HFFc6 (cell line): ENCODE measurements at regions not wholly inside any gene's neighbourhood (a gene's known extent, or its start where the extent isn't known, plus 50 kb on each side); places are given as distances from the start of the nearest gene placed in this dataset.
"Not testable (repeated sequence)": the region's sequence is repeated elsewhere in the genome, so short reads cannot be mapped to it uniquely, and the experiment has no call there.

ENCODE experiments used
- DNase-seq: peaks from one replicate; pipeline ENCODE4 v3.0.0-alpha.2; 2018
- H3K27ac Mint-ChIP-seq: 2 replicates; pipeline ENCODE4 v1.8.0; 2020; ENCODE audit warnings: mild to moderate bottlenecking, mixed read lengths
- H3K27me3 Mint-ChIP-seq: 2 replicates; pipeline ENCODE4 v1.8.0; 2021; ENCODE audit warnings: mild to moderate bottlenecking, moderate library complexity, mixed read lengths; ENCODE audit not compliant: insufficient read depth
- H3K36me3 Mint-ChIP-seq: 2 replicates; pipeline ENCODE4 v1.8.0; 2021; ENCODE audit warnings: low read depth, mixed read lengths
- H3K4me1 Mint-ChIP-seq: 2 replicates; pipeline ENCODE4 v1.8.0; 2020; ENCODE audit warnings: low read depth, mixed read lengths
- H3K4me3 Mint-ChIP-seq: 2 replicates; pipeline ENCODE4 v1.8.0; 2020; ENCODE audit warnings: mild to moderate bottlenecking, moderate library complexity, mixed read lengths
- H3K9me3 Mint-ChIP-seq: 2 replicates; pipeline ENCODE4 v1.8.0; 2020; ENCODE audit warnings: mild to moderate bottlenecking, mixed read lengths
- TF ChIP-seq, protein P1 (sequence below): fragments of 200-600 bp; sonication (generic); IDR thresholded peaks from 2 replicates; pipeline ENCODE4 v1.5.0; 2021; ENCODE audit warnings: antibody characterized with exemption, mild to moderate bottlenecking

DNA sequence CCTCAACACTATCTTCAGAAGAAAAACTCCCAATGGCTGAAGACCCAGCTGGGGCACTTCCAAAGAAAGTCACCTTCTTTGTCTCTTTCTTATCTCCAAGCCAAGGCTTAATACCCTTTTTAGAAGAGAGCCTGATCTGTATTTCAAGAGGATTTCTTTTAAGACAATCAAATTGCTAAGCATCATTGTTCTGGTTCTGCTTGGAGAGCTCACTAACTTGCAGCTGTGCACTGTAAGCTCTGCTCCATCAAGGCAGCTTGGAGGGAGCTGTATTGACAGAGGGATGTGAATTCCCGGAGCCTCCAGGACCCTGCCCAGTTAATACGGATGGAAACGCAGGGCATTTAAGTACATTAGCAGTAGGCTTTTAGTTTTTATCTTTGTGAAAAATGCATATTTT, 253.1 kb downstream of the TDRD15 start:
- no peaks in the 10 kb centered on the region for H3K4me1 Mint-ChIP-seq
- DNase-seq, result no peak
- H3K27me3 Mint-ChIP-seq, result no peaks in the 10 kb centered on the region
- TF ChIP-seq, protein P1, sequence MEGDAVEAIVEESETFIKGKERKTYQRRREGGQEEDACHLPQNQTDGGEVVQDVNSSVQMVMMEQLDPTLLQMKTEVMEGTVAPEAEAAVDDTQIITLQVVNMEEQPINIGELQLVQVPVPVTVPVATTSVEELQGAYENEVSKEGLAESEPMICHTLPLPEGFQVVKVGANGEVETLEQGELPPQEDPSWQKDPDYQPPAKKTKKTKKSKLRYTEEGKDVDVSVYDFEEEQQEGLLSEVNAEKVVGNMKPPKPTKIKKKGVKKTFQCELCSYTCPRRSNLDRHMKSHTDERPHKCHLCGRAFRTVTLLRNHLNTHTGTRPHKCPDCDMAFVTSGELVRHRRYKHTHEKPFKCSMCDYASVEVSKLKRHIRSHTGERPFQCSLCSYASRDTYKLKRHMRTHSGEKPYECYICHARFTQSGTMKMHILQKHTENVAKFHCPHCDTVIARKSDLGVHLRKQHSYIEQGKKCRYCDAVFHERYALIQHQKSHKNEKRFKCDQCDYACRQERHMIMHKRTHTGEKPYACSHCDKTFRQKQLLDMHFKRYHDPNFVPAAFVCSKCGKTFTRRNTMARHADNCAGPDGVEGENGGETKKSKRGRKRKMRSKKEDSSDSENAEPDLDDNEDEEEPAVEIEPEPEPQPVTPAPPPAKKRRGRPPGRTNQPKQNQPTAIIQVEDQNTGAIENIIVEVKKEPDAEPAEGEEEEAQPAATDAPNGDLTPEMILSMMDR, result no peak
- H3K9me3 Mint-ChIP-seq, result peaks cover 35% of the 10 kb centered on the region
- no peak overlapping the region for H3K4me3 Mint-ChIP-seq
- H3K36me3 Mint-ChIP-seq, result no peaks in the 10 kb centered on the region; the same call in 1 of the 2 replicates
- no peak overlapping the region for H3K27ac Mint-ChIP-seq

DNA sequence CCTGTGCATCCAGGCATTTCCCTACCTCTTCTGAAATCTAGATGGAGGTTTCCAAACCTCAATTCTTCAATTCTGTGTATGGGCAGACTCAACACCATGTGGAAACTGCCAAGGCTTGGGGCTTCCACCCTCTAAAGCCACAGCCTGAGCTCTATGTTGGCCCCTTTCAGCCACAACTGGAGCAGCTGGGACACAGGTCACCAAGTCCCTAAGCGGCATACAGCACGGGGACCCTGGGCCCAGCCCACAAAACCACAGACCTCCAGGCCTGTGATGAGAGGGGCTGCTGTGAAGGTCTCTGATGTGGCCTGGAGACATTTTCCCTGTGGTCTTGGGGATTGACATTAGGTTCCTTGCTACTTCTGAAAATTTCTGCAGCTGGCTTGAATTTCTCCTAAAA, 255.4 kb downstream of the TDRD15 start:
- Mint-ChIP-seq H3K9me3 (peaks cover 30% of the 10 kb centered on the region), H3K36me3 (no peaks in the 10 kb centered on the region; the same call in 1 of the 2 replicates), H3K27me3 (no peaks in the 10 kb centered on the region), H3K4me3 (no peak overlapping the region), H3K4me1 (no peaks in the 10 kb centered on the region), H3K27ac (no peak overlapping the region)
- DNase-seq, result no peak
- TF ChIP-seq, protein P1, result no peak

DNA sequence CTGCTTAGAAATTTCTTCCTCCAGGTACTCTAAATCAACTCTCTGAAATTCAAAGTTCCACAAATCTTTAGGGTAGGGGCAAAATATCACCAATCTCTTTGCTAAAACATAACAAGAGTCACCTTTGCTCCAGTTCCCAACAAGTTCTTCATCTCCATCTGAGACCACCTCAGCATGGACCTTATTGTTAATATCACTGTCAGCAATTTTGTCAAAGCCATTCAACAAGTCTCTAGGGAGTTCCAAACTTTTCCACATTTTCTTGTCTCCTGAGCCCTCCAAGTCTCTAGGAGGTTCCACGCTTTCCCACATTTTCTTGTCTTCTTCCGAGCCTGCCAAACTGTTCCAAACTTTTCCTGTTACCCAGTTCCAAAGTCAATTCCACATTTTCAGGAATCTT, 255.9 kb downstream of the TDRD15 start:
- H3K27ac Mint-ChIP-seq, H3K4me1 Mint-ChIP-seq, DNase-seq, H3K4me3 Mint-ChIP-seq, H3K36me3 Mint-ChIP-seq, H3K27me3 Mint-ChIP-seq: not testable (repeated sequence)
- H3K9me3 Mint-ChIP-seq, result peaks cover 30% of the 10 kb centered on the region

DNA sequence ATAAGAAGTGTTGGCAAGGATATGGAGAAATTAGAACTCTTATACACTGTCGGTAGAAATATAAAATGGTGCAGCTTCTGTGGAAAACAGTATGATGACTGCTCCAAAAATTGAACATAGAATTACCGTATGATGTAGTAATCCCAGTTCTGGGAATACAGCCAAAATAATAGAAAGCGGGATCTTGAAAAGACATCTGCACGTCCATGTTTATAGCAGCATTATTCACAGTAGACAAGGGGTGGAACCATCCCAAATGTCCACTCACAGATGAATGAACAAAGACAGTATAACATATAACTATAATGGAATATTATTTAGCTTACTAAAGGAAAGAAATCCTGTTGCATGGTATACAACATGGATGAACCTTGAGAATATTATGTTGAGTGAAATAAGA, 257.7 kb downstream of the TDRD15 start:
- Mint-ChIP-seq H3K27ac (no peak overlapping the region), H3K4me1 (no peaks in the 10 kb centered on the region), H3K36me3 (no peaks in the 10 kb centered on the region; the same call in 1 of the 2 replicates), H3K4me3 (no peak overlapping the region), H3K9me3 (peaks cover 40% of the 10 kb centered on the region), H3K27me3 (no peaks in the 10 kb centered on the region)
- TF ChIP-seq, protein P1, result no peak
- no peak for DNase-seq

DNA sequence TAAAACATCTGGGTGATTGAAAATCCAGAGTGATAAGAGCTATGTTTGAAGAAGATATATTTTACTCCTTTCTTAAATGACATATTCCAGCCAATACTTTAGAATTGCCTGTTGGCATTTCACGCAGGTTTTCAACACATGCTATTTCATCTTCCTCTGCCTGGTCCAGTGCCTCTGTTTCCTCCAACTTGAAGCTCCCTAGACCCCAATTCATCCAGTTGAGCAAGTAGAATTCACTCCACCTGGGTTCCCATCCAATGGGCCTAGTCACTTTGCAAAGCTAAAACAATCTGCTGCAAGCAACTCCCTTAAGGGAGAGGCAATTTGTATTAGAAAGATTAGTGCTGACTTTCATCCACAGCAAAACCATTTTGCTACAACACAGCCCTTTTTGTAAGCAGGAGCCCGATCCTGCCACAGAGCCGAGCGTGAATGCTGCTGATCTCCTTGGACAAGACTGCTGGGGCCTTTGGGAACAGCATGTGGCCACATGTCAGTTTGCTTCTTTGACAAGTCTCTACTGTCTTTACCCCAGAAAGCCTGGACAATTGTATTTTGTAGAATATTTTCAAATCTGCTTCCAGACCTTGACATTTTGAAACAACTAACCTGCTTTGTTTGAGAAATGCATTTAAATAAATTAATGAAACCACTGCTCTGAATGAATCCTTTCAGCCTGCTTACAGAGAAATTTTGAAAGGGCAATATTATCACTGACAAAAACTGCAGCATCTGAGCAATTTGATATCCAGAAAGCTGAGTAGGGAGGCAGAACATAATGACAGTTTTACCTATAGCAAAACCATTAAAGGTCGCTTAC, 259.1 kb downstream of the TDRD15 start:
- H3K4me1 Mint-ChIP-seq, result no peaks in the 10 kb centered on the region
- no peaks in the 10 kb centered on the region for H3K27me3 Mint-ChIP-seq
- peaks cover 45% of the 10 kb centered on the region for H3K9me3 Mint-ChIP-seq
- no peak overlapping the region for H3K27ac Mint-ChIP-seq
- TF ChIP-seq, protein P1, result no peak
- H3K4me3 Mint-ChIP-seq, result no peak overlapping the region
- peaks cover under 1% of the 10 kb centered on the region for H3K36me3 Mint-ChIP-seq
- DNase-seq, result no peak

DNA sequence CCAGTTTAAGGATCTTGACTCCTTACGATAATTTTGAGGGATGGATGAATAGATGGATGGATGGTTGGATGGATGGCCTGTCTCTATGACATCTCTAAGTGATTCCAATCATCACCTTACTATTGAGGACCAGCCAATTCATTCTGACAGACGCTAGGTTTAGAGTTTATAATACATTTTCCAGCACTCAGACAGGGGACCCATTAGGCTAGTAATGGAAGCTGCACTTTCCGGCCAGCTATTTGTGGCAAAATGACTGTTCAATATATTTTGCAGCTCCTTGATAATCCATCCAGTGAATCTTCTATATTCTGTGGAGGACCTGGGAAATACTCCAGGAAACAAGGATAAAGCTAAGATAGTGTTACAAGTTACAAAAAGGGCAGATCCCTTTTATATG, 262.9 kb downstream of the TDRD15 start:
- Mint-ChIP-seq H3K4me3 (no peak overlapping the region), H3K9me3 (peaks cover 55% of the 10 kb centered on the region), H3K27ac (no peak overlapping the region), H3K27me3 (no peaks in the 10 kb centered on the region), H3K4me1 (no peaks in the 10 kb centered on the region), H3K36me3 (peaks cover 5% of the 10 kb centered on the region; the same call in 1 of the 2 replicates)
- TF ChIP-seq, protein P1, result no peak
- no peak for DNase-seq
